ENCODE measurements at regions not wholly inside any gene's neighbourhood (a gene's known extent, or its start where the extent isn't known, plus 50 kb on each side); places are given as distances from the start of the nearest gene placed in this dataset.

- H3K9me3 ChIP-seq: no peaks in the 10 kb centered on the region
- no peak overlapping the region for H3K27ac ChIP-seq
- H3K4me1 ChIP-seq: no peaks in the 10 kb centered on the region
- in situ Hi-C loops (cut with MboI; ENCODE audit: low pct_ligation_motif_present in 1 of 4, low pct_unique_long_range_greater_than_20kb in 1 of 4, low sequenced_read_pairs in 3 of 4) (no loop called here), intact Hi-C loops (cut with DNase I; ENCODE audit: low total_unique reads) (no loop called here)
- no peak overlapping the region for H3K4me3 ChIP-seq
- TF ChIP-seq POLR2A (IDR thresholded peaks at IDR 0.05) (no peak), POLR2AphosphoS5 (IDR thresholded peaks at IDR 0.05) (no peak), EP300 (IDR thresholded peaks at IDR 0.05; ENCODE audit: low read depth) (no peak), CTCF (IDR thresholded peaks at IDR 0.05) (no peak)
- DNase-seq: no peak
- no peaks in the 10 kb centered on the region for H3K36me3 ChIP-seq
- H3K27me3 ChIP-seq: no peaks in the 10 kb centered on the region
- 65 to 75% methylated on average over 4 to 8 of the region's 8 CpGs for WGBS, 2 donors (ENCODE audit: low coverage in 1 of 2)
These were observed 227.2 kb downstream of the ATG4C start for GRCh38 chr1:63010913-63011660.

- WGBS, 2 donors (ENCODE audit: low coverage in 1 of 2): 40 to 67% methylated on average over 1 to 6 of the region's 6 CpGs
- in situ Hi-C loops (cut with MboI; ENCODE audit: low pct_ligation_motif_present in 1 of 4, low pct_unique_long_range_greater_than_20kb in 1 of 4, low sequenced_read_pairs in 3 of 4): no loop called here
- Histone ChIP-seq H3K27ac (no peak overlapping the region), H3K27me3 (no peaks in the 10 kb centered on the region), H3K4me3 (no peak overlapping the region), H3K36me3 (no peaks in the 10 kb centered on the region), H3K4me1 (no peaks in the 10 kb centered on the region), H3K9me3 (no peaks in the 10 kb centered on the region)
- TF ChIP-seq POLR2AphosphoS5 (IDR thresholded peaks at IDR 0.05) (no peak), POLR2A (IDR thresholded peaks at IDR 0.05) (no peak), CTCF (IDR thresholded peaks at IDR 0.05) (no peak), EP300 (IDR thresholded peaks at IDR 0.05; ENCODE audit: low read depth) (no peak)
- intact Hi-C loops (cut with DNase I; ENCODE audit: low total_unique reads): no loop called here
- no peak for DNase-seq
These were observed 228.4 kb downstream of the ATG4C start for GRCh38 chr1:63012339-63012738.

GRCh38 chr1:63014267-63014666, 230.3 kb downstream of the ATG4C start:
- no peaks in the 10 kb centered on the region for H3K4me1 ChIP-seq
- no peaks in the 10 kb centered on the region for H3K9me3 ChIP-seq
- 81 to 96% methylated on average over 2 of the region's 2 CpGs for WGBS, 2 donors (ENCODE audit: low coverage in 1 of 2)
- in situ Hi-C loops (cut with MboI; ENCODE audit: low pct_ligation_motif_present in 1 of 4, low pct_unique_long_range_greater_than_20kb in 1 of 4, low sequenced_read_pairs in 3 of 4) (no loop called here), intact Hi-C loops (cut with DNase I; ENCODE audit: low total_unique reads) (no loop called here)
- TF ChIP-seq CTCF (IDR thresholded peaks at IDR 0.05) (no peak), POLR2AphosphoS5 (IDR thresholded peaks at IDR 0.05) (no peak), EP300 (IDR thresholded peaks at IDR 0.05; ENCODE audit: low read depth) (no peak), POLR2A (IDR thresholded peaks at IDR 0.05) (no peak)
- no peak overlapping the region for H3K27ac ChIP-seq
- no peaks in the 10 kb centered on the region for H3K27me3 ChIP-seq
- H3K4me3 ChIP-seq: no peak overlapping the region
- no peak for DNase-seq
- H3K36me3 ChIP-seq: no peaks in the 10 kb centered on the region

- 38% methylated on average over 2 of the region's 2 CpGs; no CpG with 5 or more reads in 1 of the 2 donors for WGBS, 2 donors (ENCODE audit: low coverage in 1 of 2)
- TF ChIP-seq CTCF (IDR thresholded peaks at IDR 0.05): no peak
- no peak for TF ChIP-seq POLR2AphosphoS5 (IDR thresholded peaks at IDR 0.05)
- no peak for TF ChIP-seq POLR2A (IDR thresholded peaks at IDR 0.05)
- no peak for TF ChIP-seq EP300 (IDR thresholded peaks at IDR 0.05; ENCODE audit: low read depth)
- Histone ChIP-seq H3K36me3 (no peaks in the 10 kb centered on the region), H3K4me1 (no peaks in the 10 kb centered on the region), H3K9me3 (no peaks in the 10 kb centered on the region), H3K27ac (no peak overlapping the region), H3K27me3 (no peaks in the 10 kb centered on the region), H3K4me3 (no peak overlapping the region)
- in situ Hi-C loops (cut with MboI; ENCODE audit: low pct_ligation_motif_present in 1 of 4, low pct_unique_long_range_greater_than_20kb in 1 of 4, low sequenced_read_pairs in 3 of 4): no loop called here
- intact Hi-C loops (cut with DNase I; ENCODE audit: low total_unique reads): no loop called here
- DNase-seq: no peak
These were observed 238.4 kb downstream of the ATG4C start for GRCh38 chr1:63022319-63022718.

Data from transverse colon (tissue), 4 donors.